ENCODE measurements at regions not wholly inside any gene's neighbourhood (a gene's known extent, or its start where the extent isn't known, plus 50 kb on each side); places are given as distances from the start of the nearest gene placed in this dataset.

DNA sequence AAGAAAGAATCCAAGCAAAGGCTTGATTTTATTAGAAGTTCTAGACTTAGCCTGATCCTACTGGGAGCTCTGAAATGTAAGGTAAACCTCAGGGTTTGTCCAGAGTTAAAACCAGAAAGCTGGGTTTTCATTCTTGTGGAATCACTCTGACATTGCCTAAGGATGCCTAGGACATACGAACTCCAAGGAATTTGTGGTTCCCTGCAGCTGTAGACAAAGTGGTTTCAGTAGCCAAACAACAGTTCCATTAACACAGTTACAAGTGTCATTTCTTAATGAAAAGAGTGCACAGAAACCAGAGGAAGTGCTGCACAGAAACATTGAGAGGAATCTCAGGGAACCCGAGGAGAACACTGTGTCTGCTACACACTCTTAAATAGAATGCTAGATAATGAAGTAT, 221.4 kb upstream of the ST6GAL2 start:
- H3K27ac ChIP-seq = no peak overlapping the region
- no peaks in the 10 kb centered on the region for H3K36me3 ChIP-seq
- WGBS, 2 donors = 50 to 63% methylated on average over 2 of the region's 2 CpGs
- H3K4me3 ChIP-seq = no peak overlapping the region
- TF ChIP-seq, protein P1, sequence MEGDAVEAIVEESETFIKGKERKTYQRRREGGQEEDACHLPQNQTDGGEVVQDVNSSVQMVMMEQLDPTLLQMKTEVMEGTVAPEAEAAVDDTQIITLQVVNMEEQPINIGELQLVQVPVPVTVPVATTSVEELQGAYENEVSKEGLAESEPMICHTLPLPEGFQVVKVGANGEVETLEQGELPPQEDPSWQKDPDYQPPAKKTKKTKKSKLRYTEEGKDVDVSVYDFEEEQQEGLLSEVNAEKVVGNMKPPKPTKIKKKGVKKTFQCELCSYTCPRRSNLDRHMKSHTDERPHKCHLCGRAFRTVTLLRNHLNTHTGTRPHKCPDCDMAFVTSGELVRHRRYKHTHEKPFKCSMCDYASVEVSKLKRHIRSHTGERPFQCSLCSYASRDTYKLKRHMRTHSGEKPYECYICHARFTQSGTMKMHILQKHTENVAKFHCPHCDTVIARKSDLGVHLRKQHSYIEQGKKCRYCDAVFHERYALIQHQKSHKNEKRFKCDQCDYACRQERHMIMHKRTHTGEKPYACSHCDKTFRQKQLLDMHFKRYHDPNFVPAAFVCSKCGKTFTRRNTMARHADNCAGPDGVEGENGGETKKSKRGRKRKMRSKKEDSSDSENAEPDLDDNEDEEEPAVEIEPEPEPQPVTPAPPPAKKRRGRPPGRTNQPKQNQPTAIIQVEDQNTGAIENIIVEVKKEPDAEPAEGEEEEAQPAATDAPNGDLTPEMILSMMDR (IDR thresholded peaks at IDR 0.05) = no peak
- TF ChIP-seq POLR2A (IDR thresholded peaks at IDR 0.05) = no peak
- intact Hi-C loops (cut with DNase I) = no loop called here
- no peaks in the 10 kb centered on the region for H3K9me3 ChIP-seq
- DNase-seq = no peak
- H3K27me3 ChIP-seq = no peaks in the 10 kb centered on the region
- no peaks in the 10 kb centered on the region for H3K4me1 ChIP-seq

- no peak for TF ChIP-seq POLR2A (IDR thresholded peaks at IDR 0.05)
- TF ChIP-seq, protein P1 (IDR thresholded peaks at IDR 0.05) = no peak
- H3K27me3 ChIP-seq = no peaks in the 10 kb centered on the region
- intact Hi-C loops (cut with DNase I) = no loop called here
- H3K4me1 ChIP-seq = no peaks in the 10 kb centered on the region
- no peak overlapping the region for H3K27ac ChIP-seq
- H3K36me3 ChIP-seq = no peaks in the 10 kb centered on the region
- WGBS, 2 donors = 31 to 46% methylated on average over 2 of the region's 2 CpGs
- DNase-seq = no peak
- no peaks in the 10 kb centered on the region for H3K9me3 ChIP-seq
- no peak overlapping the region for H3K4me3 ChIP-seq
Measured at GRCh38 chr2:107108556-107108955, 222.6 kb upstream of the ST6GAL2 start.

DNA sequence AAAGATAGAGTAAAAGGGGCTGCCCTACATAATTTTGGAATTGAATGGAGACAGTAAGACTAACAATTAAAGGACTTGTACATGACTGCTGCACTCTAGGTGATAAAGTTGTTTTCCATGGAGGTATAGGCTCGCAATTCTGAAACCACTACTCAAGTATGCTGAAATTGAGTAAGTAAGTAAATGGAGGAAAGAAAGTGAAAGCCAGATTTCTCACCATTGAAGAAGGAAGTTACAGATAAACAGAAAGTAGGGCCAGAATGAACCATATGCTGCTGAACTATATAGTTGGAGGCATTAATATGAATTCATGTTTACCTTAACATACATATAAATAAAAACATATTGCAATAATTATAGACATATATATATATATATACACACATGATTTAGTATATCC, 225.7 kb upstream of the ST6GAL2 start:
- no peaks in the 10 kb centered on the region for H3K9me3 ChIP-seq
- H3K36me3 ChIP-seq = no peaks in the 10 kb centered on the region
- no peak for TF ChIP-seq POLR2A (IDR thresholded peaks at IDR 0.05)
- TF ChIP-seq, protein P1 (IDR thresholded peaks at IDR 0.05) = no peak
- 86 to 87% methylated on average over 1 of the region's 1 CpG for WGBS, 2 donors
- no peak overlapping the region for H3K4me3 ChIP-seq
- intact Hi-C loops (cut with DNase I) = no loop called here
- DNase-seq = no peak
- H3K4me1 ChIP-seq = no peaks in the 10 kb centered on the region
- no peaks in the 10 kb centered on the region for H3K27me3 ChIP-seq
- no peak overlapping the region for H3K27ac ChIP-seq

- intact Hi-C loops (cut with DNase I) = no loop called here
- no peak overlapping the region for H3K4me3 ChIP-seq
- no peaks in the 10 kb centered on the region for H3K4me1 ChIP-seq
- DNase-seq = no peak
- H3K9me3 ChIP-seq = no peaks in the 10 kb centered on the region
- H3K27me3 ChIP-seq = no peaks in the 10 kb centered on the region
- H3K36me3 ChIP-seq = no peaks in the 10 kb centered on the region
- H3K27ac ChIP-seq = no peak overlapping the region
- no peak for TF ChIP-seq POLR2A (IDR thresholded peaks at IDR 0.05)
- TF ChIP-seq, protein P1 (IDR thresholded peaks at IDR 0.05) = no peak
Measured at GRCh38 chr2:107112561-107112960, 226.6 kb upstream of the ST6GAL2 start.

GRCh38 chr2:107128381-107128780, 242.4 kb upstream of the ST6GAL2 start:
- DNase-seq = no peak
- no peaks in the 10 kb centered on the region for H3K36me3 ChIP-seq
- H3K9me3 ChIP-seq = no peaks in the 10 kb centered on the region
- H3K4me1 ChIP-seq = no peaks in the 10 kb centered on the region
- WGBS, 2 donors = 44 to 69% methylated on average over 2 of the region's 2 CpGs
- H3K27me3 ChIP-seq = no peaks in the 10 kb centered on the region
- H3K27ac ChIP-seq = no peak overlapping the region
- no peak overlapping the region for H3K4me3 ChIP-seq
- intact Hi-C loops (cut with DNase I) = no loop called here
- TF ChIP-seq, protein P1 (IDR thresholded peaks at IDR 0.05) = no peak
- no peak for TF ChIP-seq POLR2A (IDR thresholded peaks at IDR 0.05)

Data from esophagus squamous epithelium (tissue), 5 donors.